Vagina (tissue), 2 donors: ENCODE measurements at regions not wholly inside any gene's neighbourhood (a gene's known extent, or its start where the extent isn't known, plus 50 kb on each side); places are given as distances from the start of the nearest gene placed in this dataset.

Experiments used
- POLR2AphosphoS5 ChIP-seq, 2 donors: sonication (generic); formaldehyde crosslinking; IDR thresholded peaks; one replicate each; pipeline ENCODE4 v1.9.0; 2017; ENCODE audit warnings: antibody characterized with exemption in 2 of 2, mild to moderate bottlenecking in 2 of 2, low read depth in 1 of 2; ENCODE audit not compliant: insufficient read depth in 1 of 2
- TF ChIP-seq, protein P1 (sequence below), 3 experiments: fragments of 450-650 bp in 2 of 3; fragments of 200-600 bp in 1 of 3; sonication (generic) in 1 of 3; IDR thresholded peaks; one replicate each; pipeline ENCODE4 v1.5.1; 2017 to 2019; ENCODE audit warnings: antibody characterized with exemption in 3 of 3, mild to moderate bottlenecking in 2 of 3, moderate library complexity in 2 of 3

DNA sequence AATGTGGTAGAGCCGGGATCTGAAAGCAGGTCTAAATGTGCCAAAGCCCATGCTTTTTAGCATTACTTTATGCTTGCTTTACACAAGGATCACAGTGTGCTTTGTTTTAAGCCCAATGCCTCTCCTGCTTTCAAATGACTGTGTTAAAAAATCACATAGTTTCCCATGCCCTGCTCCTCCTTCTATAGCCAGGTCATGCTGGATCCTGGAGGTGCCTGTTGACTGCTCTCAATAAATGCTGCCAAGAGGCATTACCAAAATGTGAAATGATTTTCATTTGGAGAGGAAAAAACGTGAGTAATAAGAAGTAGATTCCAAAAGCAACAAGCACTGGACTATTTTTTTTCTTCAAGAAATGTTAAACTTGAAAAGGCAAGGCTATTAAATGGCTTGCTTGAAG is 420.7 kb upstream of the USP24 start:
- TF ChIP-seq, protein P1, sequence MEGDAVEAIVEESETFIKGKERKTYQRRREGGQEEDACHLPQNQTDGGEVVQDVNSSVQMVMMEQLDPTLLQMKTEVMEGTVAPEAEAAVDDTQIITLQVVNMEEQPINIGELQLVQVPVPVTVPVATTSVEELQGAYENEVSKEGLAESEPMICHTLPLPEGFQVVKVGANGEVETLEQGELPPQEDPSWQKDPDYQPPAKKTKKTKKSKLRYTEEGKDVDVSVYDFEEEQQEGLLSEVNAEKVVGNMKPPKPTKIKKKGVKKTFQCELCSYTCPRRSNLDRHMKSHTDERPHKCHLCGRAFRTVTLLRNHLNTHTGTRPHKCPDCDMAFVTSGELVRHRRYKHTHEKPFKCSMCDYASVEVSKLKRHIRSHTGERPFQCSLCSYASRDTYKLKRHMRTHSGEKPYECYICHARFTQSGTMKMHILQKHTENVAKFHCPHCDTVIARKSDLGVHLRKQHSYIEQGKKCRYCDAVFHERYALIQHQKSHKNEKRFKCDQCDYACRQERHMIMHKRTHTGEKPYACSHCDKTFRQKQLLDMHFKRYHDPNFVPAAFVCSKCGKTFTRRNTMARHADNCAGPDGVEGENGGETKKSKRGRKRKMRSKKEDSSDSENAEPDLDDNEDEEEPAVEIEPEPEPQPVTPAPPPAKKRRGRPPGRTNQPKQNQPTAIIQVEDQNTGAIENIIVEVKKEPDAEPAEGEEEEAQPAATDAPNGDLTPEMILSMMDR (IDR thresholded peaks at IDR 0.05), result no peak
- TF ChIP-seq POLR2AphosphoS5 (IDR thresholded peaks at IDR 0.05; ENCODE audit: insufficient read depth in 1 of 2, low read depth in 1 of 2), result no peak
